Thyroid gland (tissue), 4 donors: ENCODE measurements at regions not wholly inside any gene's neighbourhood (a gene's known extent, or its start where the extent isn't known, plus 50 kb on each side); places are given as distances from the start of the nearest gene placed in this dataset.

Source experiments
- CTCF ChIP-seq, 6 experiments: fragments of 200-600 bp in 3 of 6; fragments of 450-650 bp in 3 of 6; sonication (generic) in 3 of 6; IDR thresholded peaks; one replicate each; pipeline ENCODE4 v1.5.1; 2016 to 2019; ENCODE audit warnings: antibody characterized with exemption in 6 of 6, mild to moderate bottlenecking in 2 of 6, inconsistent platforms in 1 of 6, moderate library complexity in 1 of 6
- POLR2A ChIP-seq, 2 donors: fragments of 450-650 bp; IDR thresholded peaks; one replicate each; pipeline ENCODE4 v1.6.1; 2017; ENCODE audit warnings: antibody characterized with exemption in 2 of 2, mild to moderate bottlenecking in 2 of 2, moderate library complexity in 1 of 2

- TF ChIP-seq CTCF (IDR thresholded peaks at IDR 0.05) = no peak
- no peak for TF ChIP-seq POLR2A (IDR thresholded peaks at IDR 0.05)
Observed at GRCh38 chr4:23171976-23172375, 479.2 kb downstream of the GBA3 start.
